Thymus (tissue), 11 donors: ENCODE measurements at regions not wholly inside any gene's neighbourhood (a gene's known extent, or its start where the extent isn't known, plus 50 kb on each side); places are given as distances from the start of the nearest gene placed in this dataset.

Experiments used
- DNase-seq, 9 donors: peaks; one replicate each; pipeline ENCODE4 v3.0.0-alpha.2; 2013; ENCODE audit warnings: low spot score in 9 of 9, low read depth in 6 of 9, missing footprints in 1 of 9
- H3K27ac ChIP-seq, 2 donors: one replicate each; pipeline ENCODE4 v1.5.1; 2013; ENCODE audit warnings: control low read depth in 1 of 2, low read depth in 1 of 2, low read length in 1 of 2, mild to moderate bottlenecking in 1 of 2, moderate library complexity in 1 of 2
- H3K27me3 ChIP-seq, 2 donors: one replicate each; pipeline ENCODE4 v1.5.1; 2013; ENCODE audit warnings: low read length in 1 of 2; ENCODE audit not compliant: control insufficient read depth in 2 of 2, insufficient read depth in 1 of 2
- H3K36me3 ChIP-seq, 2 donors: one replicate each; pipeline ENCODE4 v1.5.1; 2013; ENCODE audit warnings: low read length in 1 of 2, mild to moderate bottlenecking in 1 of 2, moderate library complexity in 1 of 2; ENCODE audit not compliant: control insufficient read depth in 2 of 2, insufficient read depth in 2 of 2
- H3K4me1 ChIP-seq, 2 donors: one replicate each; pipeline ENCODE4 v1.5.1; 2013; ENCODE audit warnings: low read length in 2 of 2; ENCODE audit not compliant: control insufficient read depth in 2 of 2, insufficient read depth in 2 of 2
- H3K4me3 ChIP-seq, 2 donors: one replicate each; pipeline ENCODE4 v1.5.1; 2013; ENCODE audit warnings: low read length in 2 of 2, control low read depth in 1 of 2, mild to moderate bottlenecking in 1 of 2
- H3K9me3 ChIP-seq, 2 donors: one replicate each; pipeline ENCODE4 v1.5.1; 2013; ENCODE audit warnings: low read length in 1 of 2, mild to moderate bottlenecking in 1 of 2; ENCODE audit not compliant: control insufficient read depth in 2 of 2, insufficient read depth in 1 of 2
- WGBS: extraction: QIAGEN DNeasy Blood & Tissue Kit; methylation state at CpG from one replicate; pipeline ENCODE4 v1.1.7; 2013; 5-methylcytosine and 5-hydroxymethylcytosine counted together
- donor health status: healthy.

- Histone ChIP-seq H3K4me3 (no peak overlapping the region), H3K4me1 (no peaks in the 10 kb centered on the region), H3K9me3 (no peaks in the 10 kb centered on the region), H3K27ac (no peak overlapping the region), H3K27me3 (no peaks in the 10 kb centered on the region), H3K36me3 (no peaks in the 10 kb centered on the region)
- no peak for DNase-seq
- WGBS: 89% methylated on average over 8 of the region's 8 CpGs
These were observed 385.6 kb downstream of the UQCRFS1 start for GRCh38 chr19:28827382-28827781.

GRCh38 chr19:28823338-28823961 is 389.5 kb downstream of the UQCRFS1 start:
- H3K27me3 ChIP-seq: no peaks in the 10 kb centered on the region
- no peak for DNase-seq
- 65% methylated on average over 11 of the region's 11 CpGs for WGBS
- no peaks in the 10 kb centered on the region for H3K4me1 ChIP-seq
- no peaks in the 10 kb centered on the region for H3K9me3 ChIP-seq
- no peak overlapping the region for H3K27ac ChIP-seq
- H3K4me3 ChIP-seq: no peak overlapping the region
- no peaks in the 10 kb centered on the region for H3K36me3 ChIP-seq

- no peak overlapping the region for H3K4me3 ChIP-seq
- no peaks in the 10 kb centered on the region for H3K27me3 ChIP-seq
- 96% methylated on average over 2 of the region's 2 CpGs for WGBS
- DNase-seq: no peak
- H3K4me1 ChIP-seq: no peaks in the 10 kb centered on the region
- H3K9me3 ChIP-seq: no peaks in the 10 kb centered on the region
- no peak overlapping the region for H3K27ac ChIP-seq
- H3K36me3 ChIP-seq: no peaks in the 10 kb centered on the region
These were observed 392.7 kb downstream of the UQCRFS1 start for GRCh38 chr19:28820289-28820688.

- H3K4me1 ChIP-seq: no peaks in the 10 kb centered on the region
- no peak overlapping the region for H3K27ac ChIP-seq
- no peak for DNase-seq
- H3K36me3 ChIP-seq: no peaks in the 10 kb centered on the region
- no peaks in the 10 kb centered on the region for H3K9me3 ChIP-seq
- H3K27me3 ChIP-seq: no peaks in the 10 kb centered on the region
- no peak overlapping the region for H3K4me3 ChIP-seq
- 74% methylated on average over 2 of the region's 2 CpGs for WGBS
These were observed 397.7 kb downstream of the UQCRFS1 start for GRCh38 chr19:28815257-28815656.

- WGBS: 34% methylated on average over 3 of the region's 3 CpGs
- no peaks in the 10 kb centered on the region for H3K4me1 ChIP-seq
These were observed 418.6 kb downstream of the UQCRFS1 start for GRCh38 chr19:28794301-28794700.

GRCh38 chr19:28793391-28794168 is 419.4 kb downstream of the UQCRFS1 start:
- no peak overlapping the region for H3K27ac ChIP-seq
- H3K4me3 ChIP-seq: peak overlapping the region in 1 of 2 donors; percentile 14
- H3K9me3 ChIP-seq: no peaks in the 10 kb centered on the region
- no peaks in the 10 kb centered on the region for H3K4me1 ChIP-seq
- peak in 1 of 9 donors; percentile 5 for DNase-seq
- H3K36me3 ChIP-seq: no peaks in the 10 kb centered on the region
- H3K27me3 ChIP-seq: peaks cover 14 to 24% of the 10 kb centered on the region in 2 donors
- WGBS: 6% methylated on average over 97 of the region's 97 CpGs

More at GRCh38 chr19:28794301-28794700, 418.6 kb downstream of the UQCRFS1 start:
- Histone ChIP-seq H3K27me3 (peaks cover 14 to 24% of the 10 kb centered on the region in 2 donors), H3K36me3 (no peaks in the 10 kb centered on the region), H3K4me3 (no peak overlapping the region), H3K27ac (no peak overlapping the region), H3K9me3 (no peaks in the 10 kb centered on the region)
- no peak for DNase-seq

GRCh38 chr19:28785971-28786370 is 427.0 kb downstream of the UQCRFS1 start:
- H3K27me3 ChIP-seq: no peaks in the 10 kb centered on the region
- H3K27ac ChIP-seq: no peak overlapping the region
- DNase-seq: no peak
- H3K36me3 ChIP-seq: no peaks in the 10 kb centered on the region
- H3K9me3 ChIP-seq: no peaks in the 10 kb centered on the region
- H3K4me1 ChIP-seq: no peaks in the 10 kb centered on the region
- 46% methylated on average over 3 of the region's 3 CpGs for WGBS
- no peak overlapping the region for H3K4me3 ChIP-seq

GRCh38 chr19:28764066-28764465 is 448.9 kb downstream of the UQCRFS1 start:
- Histone ChIP-seq H3K36me3 (no peaks in the 10 kb centered on the region), H3K27me3 (no peaks in the 10 kb centered on the region), H3K4me1 (no peaks in the 10 kb centered on the region), H3K27ac (no peak overlapping the region), H3K9me3 (no peaks in the 10 kb centered on the region), H3K4me3 (no peak overlapping the region)
- DNase-seq: no peak

GRCh38 chr19:28746478-28746877 is 466.5 kb downstream of the UQCRFS1 start:
- WGBS: 68% methylated on average over 2 of the region's 2 CpGs
- Histone ChIP-seq H3K4me3 (no peak overlapping the region), H3K27ac (no peak overlapping the region), H3K36me3 (no peaks in the 10 kb centered on the region), H3K4me1 (no peaks in the 10 kb centered on the region), H3K27me3 (no peaks in the 10 kb centered on the region), H3K9me3 (no peaks in the 10 kb centered on the region)
- no peak for DNase-seq
